GM19397 (cell line): ENCODE measurements at regions not wholly inside any gene's neighbourhood (a gene's known extent, or its start where the extent isn't known, plus 50 kb on each side); places are given as distances from the start of the nearest gene placed in this dataset.
A peak's percentile ranks its signal among the peaks of the same experiment; 100 is the strongest.
"Not testable (repeated sequence)": the region's sequence is repeated elsewhere in the genome, so short reads cannot be mapped to it uniquely, and the experiment has no call there.

Experiments
- ATAC-seq: cut with Tn5 transposase; IDR thresholded peaks from one replicate; pipeline ENCODE4 v1.9.1; 2021; ENCODE audit warnings: mild to moderate bottlenecking, moderate library complexity; ENCODE audit not compliant: unreplicated experiment

GRCh38 chr6:85357651-85358050 is 92.2 kb upstream of the NT5E start:
- no peak for ATAC-seq

GRCh38 chr6:85356743-85357142 is 93.1 kb upstream of the NT5E start:
- ATAC-seq: not testable (repeated sequence)

GRCh38 chr6:85355816-85356215 is 94.1 kb upstream of the NT5E start:
- no peak for ATAC-seq

GRCh38 chr6:85354761-85355618 is 94.9 kb upstream of the NT5E start:
- ATAC-seq: peak; percentile 72

- ATAC-seq: no peak
These were observed 96.9 kb upstream of the NT5E start for GRCh38 chr6:85353012-85353411.

- ATAC-seq: no peak
These were observed 101.2 kb upstream of the NT5E start for GRCh38 chr6:85348643-85349042.

GRCh38 chr6:85347812-85348211 is 102.1 kb upstream of the NT5E start:
- no peak for ATAC-seq

GRCh38 chr6:85346196-85346595 is 103.7 kb upstream of the NT5E start:
- ATAC-seq: no peak

GRCh38 chr6:85344996-85345395 is 104.9 kb upstream of the NT5E start:
- ATAC-seq: no peak

- ATAC-seq: no peak
These were observed 106.5 kb upstream of the NT5E start for GRCh38 chr6:85343428-85343827.

- no peak for ATAC-seq
These were observed 120.7 kb upstream of the NT5E start for GRCh38 chr6:85329196-85329595.

GRCh38 chr6:85325811-85326210 is 124.1 kb upstream of the NT5E start:
- ATAC-seq: not testable (repeated sequence)

- peak; percentile 89 for ATAC-seq
These were observed 126.3 kb upstream of the NT5E start for GRCh38 chr6:85323435-85324040.

- no peak for ATAC-seq
These were observed 127.3 kb upstream of the NT5E start for GRCh38 chr6:85322446-85323105.

- no peak for ATAC-seq
These were observed 128.0 kb upstream of the NT5E start for GRCh38 chr6:85321906-85322305.

GRCh38 chr6:85314586-85314985 is 135.3 kb upstream of the NT5E start:
- no peak for ATAC-seq

- no peak for ATAC-seq
These were observed 149.3 kb upstream of the NT5E start for GRCh38 chr6:85300581-85300980.

- no peak for ATAC-seq
These were observed 151.3 kb upstream of the NT5E start for GRCh38 chr6:85298553-85298952.

GRCh38 chr6:85291326-85291725 is 158.6 kb upstream of the NT5E start:
- ATAC-seq: no peak

GRCh38 chr6:85287654-85288053 is 162.2 kb upstream of the NT5E start:
- no peak for ATAC-seq

- ATAC-seq: no peak
These were observed 162.7 kb upstream of the NT5E start for GRCh38 chr6:85287158-85287557.

GRCh38 chr6:85286507-85286906 is 163.4 kb upstream of the NT5E start:
- ATAC-seq: not testable (repeated sequence)
